ENCODE measurements at regions not wholly inside any gene's neighbourhood (a gene's known extent, or its start where the extent isn't known, plus 50 kb on each side); places are given as distances from the start of the nearest gene placed in this dataset.

DNA sequence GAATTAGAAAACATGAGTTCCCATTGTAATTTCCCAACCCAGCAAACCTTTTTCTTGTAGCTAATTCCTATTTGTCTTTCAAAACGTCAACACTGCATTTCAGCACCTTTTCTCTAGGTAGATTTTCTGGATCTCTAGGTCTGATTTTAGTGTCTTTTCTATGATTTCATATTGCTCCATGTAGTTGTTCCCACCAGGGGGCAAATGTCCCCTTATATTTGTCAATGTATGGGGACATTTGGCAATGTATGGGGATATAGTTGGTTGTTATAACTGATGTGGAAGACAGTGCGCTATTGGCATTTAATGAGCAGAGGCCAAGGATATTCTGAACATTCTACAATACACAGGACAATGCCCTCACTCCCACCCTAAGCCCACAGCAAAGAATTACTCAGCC lies 273.9 kb upstream of the ADRA1B start:
- H3K9me2 ChIP-seq (ENCODE audit: insufficient read depth) = no peaks in the 10 kb centered on the region
- peaks cover 24% of the 10 kb centered on the region for H3K27me3 ChIP-seq (replicated peaks; ENCODE audit: insufficient read depth)
- no peaks in the 10 kb centered on the region for H3K9me3 ChIP-seq (ENCODE audit: low read depth)
- H4K20me1 ChIP-seq (ENCODE audit: insufficient read depth) = no peaks in the 10 kb centered on the region
- no peaks in the 10 kb centered on the region for H3K79me2 ChIP-seq (ENCODE audit: insufficient read depth)
- H3K36me3 ChIP-seq (ENCODE audit: low read depth) = no peaks in the 10 kb centered on the region
- DNase-seq = no peak
- no peak overlapping the region for H2AFZ ChIP-seq
- H3K9ac ChIP-seq = no peak overlapping the region
- H3K4me1 ChIP-seq (ENCODE audit: insufficient read depth) = no peaks in the 10 kb centered on the region
- H3K27ac ChIP-seq = no peak overlapping the region
- no peak overlapping the region for H3K4me2 ChIP-seq (ENCODE audit: unreplicated experiment)
- in situ Hi-C loops (cut with MboI) = no loop called here
- no peak overlapping the region for H3K4me3 ChIP-seq
- TF ChIP-seq EZH2phosphoT487 (IDR thresholded peaks at IDR 0.05; ENCODE audit: insufficient read depth, low read depth) (no peak), EZH2 (IDR thresholded peaks at IDR 0.05; ENCODE audit: insufficient read depth, poor library complexity, severe bottlenecking) (no peak)
- no peaks in the 10 kb centered on the region for H3F3A ChIP-seq (ENCODE audit: insufficient read depth)
- whole genome bisulfite sequencing, 2 experiments (ENCODE audit: low coverage in 1 of 2, low lambda C conversion rate in 2 of 2, missing lambda C conversion rate in 2 of 2) = 48 to 55% methylated on average over 2 of the region's 2 CpGs

DNA sequence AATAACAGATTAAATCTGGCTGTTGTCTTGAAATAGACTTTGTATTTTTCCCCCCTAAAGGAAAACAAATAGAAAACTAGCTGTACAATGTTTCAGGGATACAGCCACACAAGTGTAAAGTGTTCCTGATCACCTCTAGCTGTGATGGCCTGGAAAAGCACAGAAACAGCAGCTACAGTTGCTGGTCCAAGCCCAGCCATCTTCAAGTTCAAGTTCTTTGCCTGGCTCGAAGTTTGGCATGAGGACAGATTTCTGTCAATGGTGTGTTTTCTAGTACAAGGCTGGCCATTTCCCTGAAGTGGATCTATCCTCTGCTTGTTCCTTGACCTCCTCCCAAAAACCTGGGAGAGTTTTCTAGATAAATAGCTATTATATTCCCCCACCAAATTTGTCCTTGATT lies 272.2 kb upstream of the ADRA1B start:
- Histone ChIP-seq H3K4me2 (ENCODE audit: unreplicated experiment) (no peak overlapping the region), H3K4me3 (no peak overlapping the region), H3K9me3 (ENCODE audit: low read depth) (no peaks in the 10 kb centered on the region), H3F3A (ENCODE audit: insufficient read depth) (no peaks in the 10 kb centered on the region), H3K36me3 (ENCODE audit: low read depth) (no peaks in the 10 kb centered on the region), H2AFZ (no peak overlapping the region), H3K9ac (no peak overlapping the region), H3K27me3 (replicated peaks; ENCODE audit: insufficient read depth) (peaks cover 20% of the 10 kb centered on the region), H4K20me1 (ENCODE audit: insufficient read depth) (no peaks in the 10 kb centered on the region), H3K9me2 (ENCODE audit: insufficient read depth) (no peaks in the 10 kb centered on the region), H3K79me2 (ENCODE audit: insufficient read depth) (no peaks in the 10 kb centered on the region), H3K4me1 (ENCODE audit: insufficient read depth) (no peaks in the 10 kb centered on the region), H3K27ac (no peak overlapping the region)
- DNase-seq = no peak
- WGBS, 2 experiments (ENCODE audit: low coverage in 1 of 2, low lambda C conversion rate in 2 of 2, missing lambda C conversion rate in 2 of 2) = 23 to 26% methylated on average over 1 of the region's 1 CpG
- in situ Hi-C loops (cut with MboI) = no loop called here
- no peak for TF ChIP-seq EZH2 (IDR thresholded peaks at IDR 0.05; ENCODE audit: insufficient read depth, poor library complexity, severe bottlenecking)
- TF ChIP-seq EZH2phosphoT487 (IDR thresholded peaks at IDR 0.05; ENCODE audit: insufficient read depth, low read depth) = no peak

DNA sequence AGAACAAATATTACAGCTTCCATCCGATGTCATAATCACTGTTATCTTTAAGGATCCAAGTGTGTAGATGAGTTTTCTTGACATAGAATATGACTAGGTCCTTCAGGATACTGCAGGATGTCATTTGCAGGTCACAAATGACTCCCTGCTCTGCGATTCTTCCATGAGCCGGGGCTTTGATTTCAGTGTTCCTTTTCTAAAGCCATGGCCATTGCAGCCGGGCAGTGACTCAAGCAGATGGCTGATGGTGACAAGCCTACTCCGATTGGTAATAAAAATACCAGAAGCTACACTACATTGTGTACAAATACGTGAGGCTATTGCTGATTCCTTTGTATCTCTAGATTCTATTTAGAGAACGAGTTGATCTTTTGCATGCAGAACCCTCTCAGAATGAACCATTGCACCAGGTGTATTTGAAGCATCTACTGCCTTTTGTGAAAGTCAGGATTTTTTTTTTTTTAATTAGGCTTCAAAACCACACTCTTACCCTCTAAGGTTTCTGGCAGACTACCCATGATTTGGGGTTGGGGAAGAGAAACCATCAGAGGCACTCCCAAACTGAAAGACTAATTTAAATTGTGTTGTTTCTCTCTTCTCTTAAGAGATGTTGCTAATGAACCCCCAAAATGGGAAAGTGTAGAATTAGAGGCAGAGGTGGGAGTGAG lies 271.0 kb upstream of the ADRA1B start:
- Histone ChIP-seq H3K27ac (no peak overlapping the region), H3K4me3 (no peak overlapping the region), H2AFZ (no peak overlapping the region), H3K36me3 (ENCODE audit: low read depth) (no peaks in the 10 kb centered on the region), H3K9me3 (ENCODE audit: low read depth) (no peaks in the 10 kb centered on the region), H3K9ac (no peak overlapping the region), H3K27me3 (replicated peaks; ENCODE audit: insufficient read depth) (peaks cover 24% of the 10 kb centered on the region), H3F3A (ENCODE audit: insufficient read depth) (no peaks in the 10 kb centered on the region), H4K20me1 (ENCODE audit: insufficient read depth) (no peaks in the 10 kb centered on the region), H3K79me2 (ENCODE audit: insufficient read depth) (no peaks in the 10 kb centered on the region), H3K4me2 (ENCODE audit: unreplicated experiment) (no peak overlapping the region), H3K9me2 (ENCODE audit: insufficient read depth) (no peaks in the 10 kb centered on the region), H3K4me1 (ENCODE audit: insufficient read depth) (no peaks in the 10 kb centered on the region)
- no peak for TF ChIP-seq EZH2 (IDR thresholded peaks at IDR 0.05; ENCODE audit: insufficient read depth, poor library complexity, severe bottlenecking)
- no peak for TF ChIP-seq EZH2phosphoT487 (IDR thresholded peaks at IDR 0.05; ENCODE audit: insufficient read depth, low read depth)
- DNase-seq = no peak
- WGBS, 2 experiments (ENCODE audit: low coverage in 1 of 2, low lambda C conversion rate in 2 of 2, missing lambda C conversion rate in 2 of 2) = 59 to 61% methylated on average over 7 of the region's 7 CpGs
- in situ Hi-C loops (cut with MboI) = no loop called here

DNA sequence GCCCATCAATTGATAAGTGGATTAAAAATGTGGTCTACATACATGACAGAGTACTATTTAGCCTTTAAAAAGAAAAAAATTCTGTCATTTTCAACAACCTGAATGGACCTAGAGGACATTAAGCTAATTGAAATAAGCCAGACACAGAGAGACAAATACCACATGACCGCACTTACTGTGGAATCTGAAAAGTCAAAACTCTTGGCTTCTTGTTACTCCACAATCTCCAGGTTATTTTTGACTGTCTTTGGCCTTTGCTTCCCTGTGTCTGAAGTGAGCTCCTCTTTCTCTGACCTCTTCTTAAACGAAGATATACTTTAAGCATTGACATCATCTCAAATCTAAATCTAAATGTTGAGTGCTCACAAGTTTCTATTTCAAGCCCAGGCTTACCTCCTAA lies 265.5 kb upstream of the ADRA1B start:
- H3K36me3 ChIP-seq (ENCODE audit: low read depth) = no peaks in the 10 kb centered on the region
- H3F3A ChIP-seq (ENCODE audit: insufficient read depth) = no peaks in the 10 kb centered on the region
- no peak overlapping the region for H3K4me2 ChIP-seq (ENCODE audit: unreplicated experiment)
- no peaks in the 10 kb centered on the region for H3K9me2 ChIP-seq (ENCODE audit: insufficient read depth)
- no peaks in the 10 kb centered on the region for H3K79me2 ChIP-seq (ENCODE audit: insufficient read depth)
- H2AFZ ChIP-seq = no peak overlapping the region
- no peaks in the 10 kb centered on the region for H4K20me1 ChIP-seq (ENCODE audit: insufficient read depth)
- no peak overlapping the region for H3K27ac ChIP-seq
- no peak for TF ChIP-seq EZH2phosphoT487 (IDR thresholded peaks at IDR 0.05; ENCODE audit: insufficient read depth, low read depth)
- TF ChIP-seq EZH2 (IDR thresholded peaks at IDR 0.05; ENCODE audit: insufficient read depth, poor library complexity, severe bottlenecking) = no peak
- 71 to 73% methylated on average over 2 of the region's 2 CpGs for WGBS, 2 experiments (ENCODE audit: low coverage in 1 of 2, low lambda C conversion rate in 2 of 2, missing lambda C conversion rate in 2 of 2)
- peaks cover 17% of the 10 kb centered on the region for H3K27me3 ChIP-seq (replicated peaks; ENCODE audit: insufficient read depth)
- no peak overlapping the region for H3K4me3 ChIP-seq
- no peak for DNase-seq
- in situ Hi-C loops (cut with MboI) = no loop called here
- H3K4me1 ChIP-seq (ENCODE audit: insufficient read depth) = no peaks in the 10 kb centered on the region
- H3K9me3 ChIP-seq (ENCODE audit: low read depth) = no peaks in the 10 kb centered on the region
- no peak overlapping the region for H3K9ac ChIP-seq

Data from GM23248 (cell line).